HG03196 (cell line): ENCODE measurements at regions not wholly inside any gene's neighbourhood (a gene's known extent, or its start where the extent isn't known, plus 50 kb on each side); places are given as distances from the start of the nearest gene placed in this dataset.
"Not testable (repeated sequence)": the region's sequence is repeated elsewhere in the genome, so short reads cannot be mapped to it uniquely, and the experiment has no call there.

Source experiments
- ATAC-seq: cut with Tn5 transposase; IDR thresholded peaks from one replicate; pipeline ENCODE4 v1.9.1; 2021; ENCODE audit not compliant: unreplicated experiment

DNA sequence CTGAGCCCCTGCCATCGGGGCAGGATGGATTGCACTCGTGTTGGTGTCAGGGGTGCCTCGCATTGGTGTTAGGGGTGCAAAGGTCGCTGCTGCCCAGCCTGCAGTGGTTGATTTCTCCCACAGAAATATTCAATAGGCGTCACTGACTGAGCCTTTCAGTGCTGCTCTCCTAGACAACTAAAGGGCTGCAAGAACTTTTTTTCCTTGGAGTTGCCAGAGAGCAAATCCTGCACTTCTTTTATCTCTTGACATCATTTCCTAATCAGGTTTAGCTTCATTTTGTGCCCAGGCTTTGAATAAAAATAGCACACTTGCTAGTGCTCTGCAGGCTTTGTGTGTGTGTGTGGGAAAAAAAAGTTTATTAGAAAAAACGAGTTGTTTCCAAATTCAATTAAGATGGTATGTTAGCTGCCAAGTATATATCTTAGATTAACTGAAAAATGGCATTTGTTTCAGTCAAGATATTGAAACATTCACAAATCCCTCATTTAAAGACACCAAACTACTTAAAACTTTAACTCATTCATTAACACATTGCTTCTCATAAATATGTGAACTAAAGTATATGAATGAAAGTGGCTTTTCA is 125.6 kb downstream of the SOCS6 start:
- ATAC-seq: no peak

DNA sequence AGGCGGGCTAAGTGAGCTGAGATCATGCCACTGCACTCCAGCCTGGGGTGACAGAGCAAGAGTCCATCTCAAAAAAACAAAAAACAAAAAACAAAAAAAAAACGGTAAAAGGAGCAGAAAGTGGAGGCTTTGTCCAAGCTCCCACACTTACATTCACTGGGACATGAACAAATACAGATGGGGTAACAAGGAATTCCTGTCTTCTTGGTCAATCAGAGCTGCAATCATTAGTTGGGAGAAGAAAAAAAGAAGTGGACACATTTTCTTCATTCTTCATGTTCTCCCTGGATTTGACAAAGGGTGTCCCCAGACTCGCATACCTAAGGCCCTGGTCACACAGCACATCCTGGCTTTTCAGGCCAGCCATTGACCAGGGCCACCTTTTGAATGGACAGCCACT is 124.6 kb downstream of the SOCS6 start:
- no peak for ATAC-seq

DNA sequence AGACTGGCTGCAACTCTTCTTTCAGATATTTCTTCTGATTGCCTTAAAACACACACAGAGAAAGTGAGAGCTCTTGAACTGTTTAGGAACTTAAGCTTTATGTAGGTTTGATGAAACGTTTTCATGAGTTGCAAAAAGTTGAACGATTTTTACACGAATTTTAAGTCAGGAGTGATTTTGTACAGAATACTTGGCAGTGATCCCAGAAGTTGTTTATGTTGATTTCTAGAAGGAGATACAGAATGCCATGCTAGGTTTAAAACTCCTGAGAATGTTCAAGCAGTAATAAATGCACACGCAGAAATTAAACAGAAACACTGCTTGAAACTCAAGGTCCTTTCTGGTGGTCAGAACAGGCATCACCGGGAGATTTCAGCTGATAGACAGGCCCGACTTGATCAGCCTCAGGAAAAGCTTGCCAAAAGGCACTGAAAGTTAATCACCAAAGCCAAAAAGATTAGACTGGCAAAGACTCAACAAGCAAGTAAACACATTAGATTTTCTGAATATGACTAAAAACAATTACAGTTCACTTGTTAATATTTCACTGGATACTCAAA is 123.1 kb downstream of the SOCS6 start:
- ATAC-seq: no peak

DNA sequence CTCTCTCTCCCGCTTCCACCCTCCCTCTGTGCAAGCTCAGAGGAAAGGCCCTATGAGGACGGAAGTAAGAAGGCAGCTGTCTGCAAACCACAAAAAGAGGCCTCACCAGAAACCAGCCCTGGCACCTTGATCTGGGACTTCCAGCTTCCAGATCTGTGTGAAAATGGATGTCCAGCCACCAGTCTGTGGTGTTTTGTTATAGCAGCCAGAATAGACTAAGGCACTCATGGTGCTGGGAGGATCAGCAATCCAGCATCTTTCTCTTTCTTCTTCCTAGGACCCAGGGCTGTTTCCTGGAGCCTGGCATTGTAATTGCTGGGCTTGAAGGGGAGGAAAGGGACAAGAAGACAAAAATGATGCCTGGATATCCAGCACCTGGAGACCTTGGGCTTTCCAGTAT is 122.5 kb downstream of the SOCS6 start:
- ATAC-seq: no peak

DNA sequence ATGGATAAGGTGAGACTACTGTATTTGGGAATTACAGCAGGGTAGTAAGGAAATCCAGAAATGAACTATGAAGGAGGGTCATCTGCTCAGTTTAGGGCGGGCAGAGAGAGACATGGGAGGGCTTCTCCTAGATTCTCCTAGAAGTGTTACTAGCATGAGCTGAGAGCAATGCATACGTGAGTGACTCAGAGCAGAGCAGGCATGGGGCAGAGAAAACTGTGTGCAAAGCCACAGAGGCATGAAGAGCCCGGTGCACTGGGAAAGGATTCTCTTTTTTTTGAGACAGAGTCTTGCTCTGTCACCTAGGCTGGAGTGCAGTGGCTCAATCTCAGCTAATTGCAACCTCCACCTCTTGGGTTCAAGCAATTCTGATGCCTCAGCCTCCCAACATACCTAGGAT is 116.2 kb downstream of the SOCS6 start:
- no peak for ATAC-seq

DNA sequence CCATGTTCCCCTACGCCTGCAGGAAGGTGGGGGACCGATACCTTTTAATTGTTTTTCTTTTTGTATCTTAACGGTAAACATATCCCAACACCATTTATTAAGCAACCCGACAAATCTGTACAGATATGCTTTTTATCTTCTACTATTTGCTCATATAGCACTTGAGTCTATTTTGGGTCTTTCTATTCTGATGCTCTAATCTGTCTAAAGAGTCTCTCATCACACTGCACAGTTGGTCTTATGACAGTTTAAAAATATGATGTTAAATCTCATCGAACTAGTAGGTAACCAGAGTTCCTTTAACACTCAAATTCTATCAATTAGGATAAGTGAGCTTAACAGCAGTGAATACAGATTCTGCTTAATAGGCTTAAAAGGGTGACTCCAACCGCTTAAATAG is 111.6 kb downstream of the SOCS6 start:
- no peak for ATAC-seq

GRCh38 chr18:70398076-70398475 is 109.2 kb downstream of the SOCS6 start:
- ATAC-seq: no peak

GRCh38 chr18:70397259-70397925 is 108.5 kb downstream of the SOCS6 start:
- no peak for ATAC-seq

DNA sequence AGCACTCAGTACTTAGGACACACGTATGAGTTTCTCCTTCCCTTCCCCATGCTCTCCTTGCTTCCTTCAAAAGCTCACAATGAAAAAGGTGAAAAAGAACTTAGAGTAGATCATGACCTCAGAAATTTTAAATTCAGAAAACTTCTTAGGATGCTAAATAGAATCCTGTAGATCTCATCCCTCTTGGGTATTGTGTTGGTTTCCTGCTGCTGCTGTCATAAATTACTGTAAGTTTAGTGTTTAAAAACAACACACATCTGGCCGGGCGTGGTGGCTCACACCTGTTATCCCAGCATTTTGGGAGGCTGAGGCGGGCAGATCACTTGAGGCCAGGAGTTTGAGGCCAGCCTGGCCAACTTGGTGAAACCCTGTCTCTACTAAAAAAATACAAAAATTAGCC is 106.9 kb downstream of the SOCS6 start:
- not testable (repeated sequence) for ATAC-seq

DNA sequence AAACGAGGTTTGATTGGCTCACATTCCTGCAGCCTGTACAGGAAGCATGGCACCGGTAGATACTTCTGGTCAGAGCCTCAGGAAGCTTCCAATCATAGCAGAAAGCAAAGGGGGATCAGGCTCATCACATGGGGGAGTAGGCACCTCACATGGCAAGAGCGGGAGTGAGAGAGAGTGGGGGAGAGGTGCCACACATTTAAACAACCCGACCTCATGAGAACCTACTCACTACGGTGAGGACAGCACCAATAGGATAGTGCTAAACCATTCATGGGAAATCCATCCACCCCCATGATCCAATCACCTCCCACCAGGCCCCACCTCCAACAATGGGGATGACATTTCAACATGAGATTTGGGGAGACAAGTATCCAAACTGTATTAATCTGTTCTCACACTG is 105.8 kb downstream of the SOCS6 start:
- no peak for ATAC-seq

DNA sequence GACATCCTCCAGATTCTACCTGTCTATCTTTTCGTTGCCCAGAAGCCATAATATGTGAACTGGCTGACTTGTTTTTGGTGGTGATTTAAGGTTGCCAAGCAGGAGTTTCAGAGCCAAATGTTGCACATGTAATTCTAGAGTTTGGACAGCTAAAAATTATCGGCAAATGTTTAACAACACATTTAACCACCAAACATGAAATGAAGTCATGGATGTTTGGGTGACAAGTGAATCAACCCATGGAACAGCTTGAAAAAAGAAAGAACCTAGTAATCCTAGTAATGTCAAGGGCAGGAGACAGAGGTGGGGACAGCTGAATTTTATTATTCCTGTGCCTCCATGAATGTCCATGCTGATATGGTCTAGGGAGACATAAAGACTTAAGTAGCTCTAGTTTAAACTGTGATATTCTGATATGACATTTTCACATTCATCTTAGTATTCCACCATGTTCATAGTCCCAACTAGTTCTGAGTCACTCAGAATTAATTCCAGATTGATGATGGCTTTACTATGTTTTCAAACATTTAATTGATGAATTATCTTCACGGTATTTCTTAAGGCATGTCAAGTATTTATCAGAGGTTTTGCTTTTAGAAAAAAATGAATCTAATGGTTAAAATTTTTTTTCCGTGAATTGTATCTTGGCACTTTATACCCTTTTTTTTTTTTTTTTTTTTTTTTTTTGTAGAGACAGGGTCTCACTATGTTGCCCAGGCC is 101.7 kb downstream of the SOCS6 start:
- ATAC-seq: no peak

DNA sequence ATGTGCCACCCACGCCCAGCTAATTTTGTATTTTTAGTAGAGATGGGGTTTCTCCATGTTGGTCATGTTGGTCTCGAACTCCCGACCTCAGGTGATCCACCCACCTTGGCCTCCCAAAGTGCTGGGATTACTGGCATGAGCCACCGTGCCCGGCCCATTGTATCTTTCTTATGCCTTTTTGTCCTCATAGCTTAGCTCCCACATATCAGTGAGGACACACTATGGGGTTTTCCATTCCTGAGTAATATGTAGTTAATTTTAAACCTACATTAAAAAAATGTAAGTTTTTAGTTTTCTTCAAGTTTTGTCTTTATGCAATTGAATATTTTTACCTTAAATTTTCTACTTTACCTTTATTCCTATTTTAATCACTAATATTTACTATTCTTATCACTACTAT is 100.2 kb downstream of the SOCS6 start:
- not testable (repeated sequence) for ATAC-seq

DNA sequence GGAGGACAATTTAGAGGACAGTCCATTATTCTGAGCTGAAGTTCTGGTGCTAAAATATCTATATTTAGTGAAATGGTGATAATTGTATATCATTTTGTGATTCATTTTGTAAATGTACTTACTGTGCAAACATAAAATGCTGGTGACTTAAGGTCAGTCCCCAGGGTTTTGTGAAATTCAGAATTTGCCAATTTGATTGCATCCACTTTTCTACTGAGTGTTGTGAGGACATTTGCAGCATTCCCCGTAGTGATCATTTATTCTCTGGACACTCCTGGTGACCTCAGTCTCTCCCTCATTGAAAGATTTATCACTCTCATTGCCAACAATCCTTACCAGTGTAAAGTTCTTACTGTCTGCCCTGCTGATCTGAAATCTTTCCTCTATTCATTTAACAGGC is 98.2 kb downstream of the SOCS6 start:
- ATAC-seq: no peak

- ATAC-seq: no peak
These were observed 97.7 kb downstream of the SOCS6 start for GRCh38 chr18:70386582-70386981.

- ATAC-seq: no peak
These were observed 96.6 kb downstream of the SOCS6 start for GRCh38 chr18:70385474-70385873.

- ATAC-seq: no peak
These were observed 95.4 kb downstream of the SOCS6 start for GRCh38 chr18:70384181-70384790.

DNA sequence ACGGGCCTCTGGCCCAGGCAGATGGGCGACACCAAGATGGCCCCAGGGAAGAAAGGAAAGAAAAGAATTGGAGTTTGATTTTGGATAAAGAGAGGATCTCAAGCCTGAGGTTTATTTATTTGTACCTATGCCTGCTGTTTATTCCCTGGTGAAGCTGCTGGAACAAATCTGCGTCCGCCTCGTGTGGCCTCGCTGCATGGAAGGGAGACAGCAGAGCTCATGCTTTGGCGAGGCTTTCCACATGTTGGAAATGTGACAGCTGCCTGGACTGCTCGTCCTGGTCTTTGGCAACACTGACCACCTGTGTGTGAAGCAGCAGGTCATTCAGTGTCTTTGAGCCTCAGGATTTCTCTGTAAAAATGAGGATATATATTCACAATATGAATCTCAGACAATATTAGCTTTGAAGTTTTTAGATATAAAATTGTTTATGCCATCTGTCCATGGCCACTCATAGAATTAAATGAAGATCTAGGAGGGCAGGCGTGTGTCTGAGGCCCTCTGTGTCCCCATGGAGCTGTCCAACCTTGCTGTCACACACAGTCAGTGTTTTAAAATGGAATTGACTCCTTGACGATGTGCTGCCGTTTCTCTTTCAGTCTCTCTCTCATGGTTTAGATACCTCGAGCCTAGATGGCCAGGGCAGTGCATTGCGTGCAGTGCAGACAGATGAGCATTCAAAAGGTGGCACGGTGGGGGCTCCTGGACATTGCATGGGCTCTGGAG is 94.3 kb downstream of the SOCS6 start:
- ATAC-seq: no peak

DNA sequence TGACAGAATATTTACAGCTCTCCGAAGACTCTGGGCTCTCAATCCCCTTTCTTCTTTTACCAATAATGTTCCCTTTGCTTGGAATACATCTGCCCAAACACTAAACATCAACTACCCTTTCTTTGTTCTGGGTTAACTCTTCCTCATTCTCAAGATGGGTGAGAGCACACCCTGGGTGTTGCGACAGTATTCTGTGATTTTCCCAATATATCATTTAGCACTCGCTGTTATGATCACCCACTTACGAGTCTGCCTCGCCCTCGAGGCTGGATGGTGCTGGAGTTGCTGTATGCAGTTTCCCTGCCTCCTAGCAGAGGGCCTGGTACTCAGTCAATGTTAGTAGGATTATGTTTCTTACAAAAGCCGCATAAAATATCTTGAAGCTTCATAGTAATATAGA is 93.2 kb downstream of the SOCS6 start:
- no peak for ATAC-seq

- no peak for ATAC-seq
These were observed 92.4 kb downstream of the SOCS6 start for GRCh38 chr18:70380915-70381896.
